ENCODE measurements at regions not wholly inside any gene's neighbourhood (a gene's known extent, or its start where the extent isn't known, plus 50 kb on each side); places are given as distances from the start of the nearest gene placed in this dataset.

GRCh38 chr4:162715401-162715800 is 451.3 kb downstream of the NAF1 start:
- Histone ChIP-seq H3K4me3 (ENCODE audit: low read length, poor library complexity, severe bottlenecking) (no peak overlapping the region), H3K36me3 (ENCODE audit: insufficient read depth, low read length) (no peaks in the 10 kb centered on the region), H4K20me1 (ENCODE audit: insufficient read depth, low read length, poor library complexity, severe bottlenecking) (no peaks in the 10 kb centered on the region), H3F3A (ENCODE audit: low read depth) (no peaks in the 10 kb centered on the region), H3K27me3 (ENCODE audit: insufficient read depth, low read length, poor library complexity, severe bottlenecking) (no peaks in the 10 kb centered on the region), H3K9me2 (replicated peaks; ENCODE audit: low read depth, low read length) (no peaks in the 10 kb centered on the region), H3K9me3 (ENCODE audit: insufficient read depth, low read depth, low read length) (no peaks in the 10 kb centered on the region), H3K9ac (ENCODE audit: low read depth, low read length, poor library complexity, severe bottlenecking) (no peak overlapping the region), H3K4me1 (ENCODE audit: insufficient read depth, low read length, poor library complexity, severe bottlenecking) (no peaks in the 10 kb centered on the region), H3K4me2 (ENCODE audit: low read depth, low read length, poor library complexity, severe bottlenecking) (no peak overlapping the region), H2AFZ (ENCODE audit: low read length) (no peak overlapping the region), H3K79me2 (ENCODE audit: insufficient read depth, low read length) (no peaks in the 10 kb centered on the region)
- TF ChIP-seq CTCF (conservative IDR thresholded peaks at IDR 0.05; ENCODE audit: low read length) = no peak
- no peak for TF ChIP-seq EZH2phosphoT487 (IDR thresholded peaks at IDR 0.05; ENCODE audit: borderline replicate concordance)

DNA sequence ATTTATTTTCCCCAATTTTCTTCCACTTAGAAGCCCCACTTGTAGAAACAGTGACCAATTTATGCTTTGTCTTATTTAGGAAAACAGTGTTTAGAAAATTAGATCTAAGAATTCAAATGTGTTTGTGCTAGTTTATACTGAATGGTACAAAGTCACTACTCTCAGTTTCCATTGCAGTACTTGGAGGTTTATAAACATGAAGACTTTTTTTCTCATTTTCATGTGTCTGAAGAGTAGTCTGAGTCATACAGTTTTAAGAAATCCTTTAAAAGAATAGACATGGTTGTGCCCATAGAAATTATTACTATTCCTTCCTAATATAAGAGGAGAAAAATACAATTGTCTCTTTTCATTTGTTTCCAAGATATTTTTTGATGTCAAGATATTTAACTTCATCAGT is 458.7 kb downstream of the NAF1 start:
- no peaks in the 10 kb centered on the region for H4K20me1 ChIP-seq (ENCODE audit: insufficient read depth, low read length, poor library complexity, severe bottlenecking)
- no peaks in the 10 kb centered on the region for H3K79me2 ChIP-seq (ENCODE audit: insufficient read depth, low read length)
- H3K9ac ChIP-seq (ENCODE audit: low read depth, low read length, poor library complexity, severe bottlenecking) = no peak overlapping the region
- no peaks in the 10 kb centered on the region for H3K27me3 ChIP-seq (ENCODE audit: insufficient read depth, low read length, poor library complexity, severe bottlenecking)
- H3K9me3 ChIP-seq (ENCODE audit: insufficient read depth, low read depth, low read length) = no peaks in the 10 kb centered on the region
- no peaks in the 10 kb centered on the region for H3K36me3 ChIP-seq (ENCODE audit: insufficient read depth, low read length)
- no peak for TF ChIP-seq EZH2phosphoT487 (IDR thresholded peaks at IDR 0.05; ENCODE audit: borderline replicate concordance)
- no peak for TF ChIP-seq CTCF (conservative IDR thresholded peaks at IDR 0.05; ENCODE audit: low read length)
- no peak overlapping the region for H3K4me3 ChIP-seq (ENCODE audit: low read length, poor library complexity, severe bottlenecking)
- no peak overlapping the region for H2AFZ ChIP-seq (ENCODE audit: low read length)
- no peaks in the 10 kb centered on the region for H3K4me1 ChIP-seq (ENCODE audit: insufficient read depth, low read length, poor library complexity, severe bottlenecking)
- no peaks in the 10 kb centered on the region for H3F3A ChIP-seq (ENCODE audit: low read depth)
- no peak overlapping the region for H3K4me2 ChIP-seq (ENCODE audit: low read depth, low read length, poor library complexity, severe bottlenecking)
- H3K9me2 ChIP-seq (replicated peaks; ENCODE audit: low read depth, low read length) = no peaks in the 10 kb centered on the region

DNA sequence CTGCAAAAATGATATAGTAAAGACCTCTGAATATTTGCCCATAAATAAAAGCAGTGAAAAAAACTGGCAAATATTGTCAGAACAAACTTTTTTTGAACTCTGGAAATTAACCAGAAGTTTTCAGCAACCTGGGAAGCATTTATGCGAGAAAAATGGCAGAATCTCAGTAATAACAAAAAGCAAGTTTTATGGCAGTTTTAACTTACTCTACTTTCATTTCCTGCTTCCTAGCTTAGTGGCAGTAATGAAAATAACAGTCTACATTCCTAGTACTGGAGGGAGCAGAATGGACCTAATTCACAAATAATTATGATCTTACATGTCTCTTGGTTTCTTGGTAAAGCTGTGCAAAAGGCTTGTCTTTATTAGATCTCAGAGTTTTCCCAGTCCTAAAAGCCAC is 460.1 kb downstream of the NAF1 start:
- H3K4me1 ChIP-seq (ENCODE audit: insufficient read depth, low read length, poor library complexity, severe bottlenecking) = no peaks in the 10 kb centered on the region
- no peak overlapping the region for H3K4me3 ChIP-seq (ENCODE audit: low read length, poor library complexity, severe bottlenecking)
- H3K36me3 ChIP-seq (ENCODE audit: insufficient read depth, low read length) = no peaks in the 10 kb centered on the region
- H3K9me2 ChIP-seq (replicated peaks; ENCODE audit: low read depth, low read length) = no peaks in the 10 kb centered on the region
- no peak overlapping the region for H3K9ac ChIP-seq (ENCODE audit: low read depth, low read length, poor library complexity, severe bottlenecking)
- no peaks in the 10 kb centered on the region for H3K27me3 ChIP-seq (ENCODE audit: insufficient read depth, low read length, poor library complexity, severe bottlenecking)
- no peaks in the 10 kb centered on the region for H3K9me3 ChIP-seq (ENCODE audit: insufficient read depth, low read depth, low read length)
- H3K4me2 ChIP-seq (ENCODE audit: low read depth, low read length, poor library complexity, severe bottlenecking) = no peak overlapping the region
- TF ChIP-seq EZH2phosphoT487 (IDR thresholded peaks at IDR 0.05; ENCODE audit: borderline replicate concordance) (no peak), CTCF (conservative IDR thresholded peaks at IDR 0.05; ENCODE audit: low read length) (no peak)
- no peaks in the 10 kb centered on the region for H4K20me1 ChIP-seq (ENCODE audit: insufficient read depth, low read length, poor library complexity, severe bottlenecking)
- H3F3A ChIP-seq (ENCODE audit: low read depth) = no peaks in the 10 kb centered on the region
- H3K79me2 ChIP-seq (ENCODE audit: insufficient read depth, low read length) = no peaks in the 10 kb centered on the region
- H2AFZ ChIP-seq (ENCODE audit: low read length) = no peak overlapping the region

All from Loucy (cell line).